Tibial nerve (tissue), 3 donors: ENCODE measurements at regions not wholly inside any gene's neighbourhood (a gene's known extent, or its start where the extent isn't known, plus 50 kb on each side); places are given as distances from the start of the nearest gene placed in this dataset.

Experiments used
- POLR2A ChIP-seq, 2 donors: fragments of 450-650 bp; IDR thresholded peaks; one replicate each; pipeline ENCODE4 v1.6.1; 2017; ENCODE audit warnings: antibody characterized with exemption in 2 of 2, mild to moderate bottlenecking in 2 of 2, moderate library complexity in 2 of 2
- TF ChIP-seq, protein P1 (sequence below), 5 experiments: fragments of 200-600 bp in 3 of 5; fragments of 450-650 bp in 2 of 5; sonication (generic) in 3 of 5; IDR thresholded peaks; one replicate each; pipeline ENCODE4 v1.5.1; 2016 to 2019; ENCODE audit warnings: antibody characterized with exemption in 5 of 5, mild to moderate bottlenecking in 3 of 5, moderate library complexity in 2 of 5

DNA sequence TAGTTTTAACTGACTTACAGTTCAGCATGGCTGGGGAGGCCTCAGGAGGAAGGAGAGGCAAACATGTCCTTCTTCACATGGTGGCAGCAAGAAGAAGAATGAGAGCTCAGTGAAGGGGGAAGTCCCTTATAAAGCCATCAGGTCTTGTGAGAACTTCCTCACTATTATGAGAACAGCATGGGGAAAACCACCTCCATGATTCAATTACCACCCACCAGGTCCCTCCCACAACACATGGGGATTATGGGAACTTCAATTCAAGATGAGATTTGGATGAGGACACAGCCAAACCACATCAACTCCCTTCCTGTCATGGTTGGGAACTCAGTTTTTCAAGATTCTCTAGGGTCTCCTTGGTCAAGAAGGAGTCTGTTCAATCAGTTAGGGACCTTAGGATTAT is 432.9 kb upstream of the CNTN5 start:
- TF ChIP-seq, protein P1, sequence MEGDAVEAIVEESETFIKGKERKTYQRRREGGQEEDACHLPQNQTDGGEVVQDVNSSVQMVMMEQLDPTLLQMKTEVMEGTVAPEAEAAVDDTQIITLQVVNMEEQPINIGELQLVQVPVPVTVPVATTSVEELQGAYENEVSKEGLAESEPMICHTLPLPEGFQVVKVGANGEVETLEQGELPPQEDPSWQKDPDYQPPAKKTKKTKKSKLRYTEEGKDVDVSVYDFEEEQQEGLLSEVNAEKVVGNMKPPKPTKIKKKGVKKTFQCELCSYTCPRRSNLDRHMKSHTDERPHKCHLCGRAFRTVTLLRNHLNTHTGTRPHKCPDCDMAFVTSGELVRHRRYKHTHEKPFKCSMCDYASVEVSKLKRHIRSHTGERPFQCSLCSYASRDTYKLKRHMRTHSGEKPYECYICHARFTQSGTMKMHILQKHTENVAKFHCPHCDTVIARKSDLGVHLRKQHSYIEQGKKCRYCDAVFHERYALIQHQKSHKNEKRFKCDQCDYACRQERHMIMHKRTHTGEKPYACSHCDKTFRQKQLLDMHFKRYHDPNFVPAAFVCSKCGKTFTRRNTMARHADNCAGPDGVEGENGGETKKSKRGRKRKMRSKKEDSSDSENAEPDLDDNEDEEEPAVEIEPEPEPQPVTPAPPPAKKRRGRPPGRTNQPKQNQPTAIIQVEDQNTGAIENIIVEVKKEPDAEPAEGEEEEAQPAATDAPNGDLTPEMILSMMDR (IDR thresholded peaks at IDR 0.05), result no peak
- TF ChIP-seq POLR2A (IDR thresholded peaks at IDR 0.05), result no peak
